Lower leg skin (tissue), 3 donors: ENCODE measurements at regions not wholly inside any gene's neighbourhood (a gene's known extent, or its start where the extent isn't known, plus 50 kb on each side); places are given as distances from the start of the nearest gene placed in this dataset.

ENCODE experiments used
- POLR2A ChIP-seq, 2 donors: fragments of 450-650 bp; IDR thresholded peaks; one replicate each; pipeline ENCODE4 v1.6.1; 2016 to 2017; ENCODE audit warnings: antibody characterized with exemption in 2 of 2, mild to moderate bottlenecking in 1 of 2, moderate library complexity in 1 of 2
- TF ChIP-seq, protein P1 (sequence below), 3 donors: fragments of 450-650 bp; IDR thresholded peaks; one replicate each; pipeline ENCODE4 v1.5.1; 2016; ENCODE audit warnings: antibody characterized with exemption in 3 of 3, mild to moderate bottlenecking in 3 of 3, moderate library complexity in 2 of 3

DNA sequence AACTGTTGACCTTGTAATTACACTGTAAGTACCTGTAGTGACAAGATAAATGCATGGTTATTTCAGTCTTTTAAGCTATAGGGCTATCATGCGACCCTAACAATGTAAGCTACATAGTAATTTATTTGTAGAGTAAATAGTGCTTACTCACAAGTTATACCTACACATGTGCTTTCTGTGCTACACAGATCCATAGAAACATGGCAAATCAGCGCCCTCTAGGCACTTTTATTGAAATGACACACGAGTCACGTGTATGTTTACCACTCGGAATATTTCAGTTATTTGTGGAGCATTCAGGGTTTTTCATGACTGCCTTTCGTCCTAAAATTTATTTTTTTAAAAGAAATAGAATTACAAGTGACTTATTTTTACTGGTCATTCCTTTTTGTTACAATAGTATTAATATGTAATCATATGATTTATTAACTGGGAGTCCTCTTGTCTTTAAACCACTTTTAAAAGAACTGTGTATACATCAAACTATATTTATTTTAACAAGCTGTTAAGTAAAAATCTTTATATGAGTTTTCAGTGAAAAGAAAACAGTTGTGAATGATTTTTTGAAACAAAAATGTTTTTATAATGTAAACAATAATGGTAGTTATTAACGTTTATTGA, 1242.3 kb upstream of the WWC1 start:
- TF ChIP-seq POLR2A (IDR thresholded peaks at IDR 0.05), result no peak
- TF ChIP-seq, protein P1, sequence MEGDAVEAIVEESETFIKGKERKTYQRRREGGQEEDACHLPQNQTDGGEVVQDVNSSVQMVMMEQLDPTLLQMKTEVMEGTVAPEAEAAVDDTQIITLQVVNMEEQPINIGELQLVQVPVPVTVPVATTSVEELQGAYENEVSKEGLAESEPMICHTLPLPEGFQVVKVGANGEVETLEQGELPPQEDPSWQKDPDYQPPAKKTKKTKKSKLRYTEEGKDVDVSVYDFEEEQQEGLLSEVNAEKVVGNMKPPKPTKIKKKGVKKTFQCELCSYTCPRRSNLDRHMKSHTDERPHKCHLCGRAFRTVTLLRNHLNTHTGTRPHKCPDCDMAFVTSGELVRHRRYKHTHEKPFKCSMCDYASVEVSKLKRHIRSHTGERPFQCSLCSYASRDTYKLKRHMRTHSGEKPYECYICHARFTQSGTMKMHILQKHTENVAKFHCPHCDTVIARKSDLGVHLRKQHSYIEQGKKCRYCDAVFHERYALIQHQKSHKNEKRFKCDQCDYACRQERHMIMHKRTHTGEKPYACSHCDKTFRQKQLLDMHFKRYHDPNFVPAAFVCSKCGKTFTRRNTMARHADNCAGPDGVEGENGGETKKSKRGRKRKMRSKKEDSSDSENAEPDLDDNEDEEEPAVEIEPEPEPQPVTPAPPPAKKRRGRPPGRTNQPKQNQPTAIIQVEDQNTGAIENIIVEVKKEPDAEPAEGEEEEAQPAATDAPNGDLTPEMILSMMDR (IDR thresholded peaks at IDR 0.05), result no peak
